ENCODE measurements at regions not wholly inside any gene's neighbourhood (a gene's known extent, or its start where the extent isn't known, plus 50 kb on each side); places are given as distances from the start of the nearest gene placed in this dataset.

GRCh38 chr7:19352305-19352695, 207.1 kb upstream of the FERD3L start:
- TF ChIP-seq CTCF (optimal IDR thresholded peaks at IDR 0.05 in 1 of 3, IDR thresholded peaks at IDR 0.05 in 1 of 3, conservative IDR thresholded peaks at IDR 0.05 in 1 of 3; ENCODE audit: extremely low read depth in 1 of 3, insufficient read depth in 2 of 3, low read length in 3 of 3) (no peak), EZH2 (IDR thresholded peaks at IDR 0.05; ENCODE audit: low read length) (no peak)
